NB4 (cell line): ENCODE measurements at regions not wholly inside any gene's neighbourhood (a gene's known extent, or its start where the extent isn't known, plus 50 kb on each side); places are given as distances from the start of the nearest gene placed in this dataset.

Experiments used
- DNase-seq: peaks from one replicate; pipeline ENCODE4 v3.0.0; 2010; ENCODE audit warnings: low read depth
- H3K4me3 ChIP-seq: one replicate; pipeline ENCODE4 v1.5.1; 2011; ENCODE audit warnings: mild to moderate bottlenecking, low read depth, low read length, moderate library complexity
- MAX ChIP-seq: IDR thresholded peaks from 2 replicates; pipeline ENCODE4 v1.6.1; 2011; ENCODE audit warnings: low read depth, low read length
- MYC ChIP-seq: IDR thresholded peaks from 2 replicates; pipeline ENCODE4 v1.6.1; 2011; ENCODE audit warnings: low read depth, low read length
- POLR2A ChIP-seq: IDR thresholded peaks from 2 replicates; pipeline ENCODE4 v1.6.1; 2011; ENCODE audit warnings: mild to moderate bottlenecking; ENCODE audit not compliant: insufficient read length; ENCODE audit errors: extremely low read depth
- TF ChIP-seq, protein P1 (sequence below): IDR thresholded peaks from one replicate; pipeline ENCODE4 v1.5.1; 2012; ENCODE audit warnings: low read depth, low read length

DNA sequence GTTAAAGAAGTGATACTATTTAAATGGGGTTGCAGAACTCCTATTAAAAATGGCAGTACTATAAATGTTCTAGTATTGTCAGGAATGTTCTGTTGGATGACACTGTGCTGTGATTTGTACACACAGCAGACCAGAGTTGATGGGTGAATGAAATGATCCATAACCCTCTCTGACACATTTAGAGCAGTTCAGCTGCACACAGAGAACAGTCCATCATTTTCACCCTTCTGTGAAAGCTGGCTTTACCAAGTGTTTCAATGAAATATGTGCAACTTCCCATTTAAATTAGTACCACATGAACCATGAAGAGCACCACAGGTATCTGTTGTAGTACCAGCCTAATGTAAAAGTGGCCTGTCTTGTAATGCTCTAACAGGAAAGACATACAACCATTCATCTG, 981.4 kb downstream of the TMEM182 start:
- H3K4me3 ChIP-seq = no peak overlapping the region
- DNase-seq = no peak
- TF ChIP-seq, protein P1, sequence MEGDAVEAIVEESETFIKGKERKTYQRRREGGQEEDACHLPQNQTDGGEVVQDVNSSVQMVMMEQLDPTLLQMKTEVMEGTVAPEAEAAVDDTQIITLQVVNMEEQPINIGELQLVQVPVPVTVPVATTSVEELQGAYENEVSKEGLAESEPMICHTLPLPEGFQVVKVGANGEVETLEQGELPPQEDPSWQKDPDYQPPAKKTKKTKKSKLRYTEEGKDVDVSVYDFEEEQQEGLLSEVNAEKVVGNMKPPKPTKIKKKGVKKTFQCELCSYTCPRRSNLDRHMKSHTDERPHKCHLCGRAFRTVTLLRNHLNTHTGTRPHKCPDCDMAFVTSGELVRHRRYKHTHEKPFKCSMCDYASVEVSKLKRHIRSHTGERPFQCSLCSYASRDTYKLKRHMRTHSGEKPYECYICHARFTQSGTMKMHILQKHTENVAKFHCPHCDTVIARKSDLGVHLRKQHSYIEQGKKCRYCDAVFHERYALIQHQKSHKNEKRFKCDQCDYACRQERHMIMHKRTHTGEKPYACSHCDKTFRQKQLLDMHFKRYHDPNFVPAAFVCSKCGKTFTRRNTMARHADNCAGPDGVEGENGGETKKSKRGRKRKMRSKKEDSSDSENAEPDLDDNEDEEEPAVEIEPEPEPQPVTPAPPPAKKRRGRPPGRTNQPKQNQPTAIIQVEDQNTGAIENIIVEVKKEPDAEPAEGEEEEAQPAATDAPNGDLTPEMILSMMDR = no peak

GRCh38 chr2:103754530-103754929, 992.7 kb downstream of the TMEM182 start:
- H3K4me3 ChIP-seq = no peak overlapping the region
- TF ChIP-seq MYC = no peak
- no peak for DNase-seq

DNA sequence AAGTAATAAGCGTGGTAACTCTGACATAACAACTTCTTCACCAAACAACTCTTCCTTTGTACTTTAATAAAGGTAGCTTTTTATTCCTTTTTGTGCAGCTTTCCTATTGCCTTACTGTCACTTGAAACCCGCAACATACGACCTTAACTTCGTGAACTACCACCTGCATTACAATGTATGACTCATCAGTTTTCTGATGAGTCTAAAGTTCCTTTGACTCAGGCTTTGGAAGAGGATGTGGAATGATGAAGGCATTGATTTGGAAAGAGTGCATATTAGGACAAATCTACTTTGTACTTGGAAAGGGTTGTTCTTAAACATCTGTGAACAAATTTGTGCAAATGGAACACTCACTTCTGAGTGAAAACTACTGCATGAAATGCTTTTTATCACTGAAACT, 1012.1 kb downstream of the TMEM182 start:
- DNase-seq = no peak
- TF ChIP-seq POLR2A (no peak), MYC (no peak), MAX (no peak)
- TF ChIP-seq, protein P1 = no peak
- H3K4me3 ChIP-seq = no peak overlapping the region

DNA sequence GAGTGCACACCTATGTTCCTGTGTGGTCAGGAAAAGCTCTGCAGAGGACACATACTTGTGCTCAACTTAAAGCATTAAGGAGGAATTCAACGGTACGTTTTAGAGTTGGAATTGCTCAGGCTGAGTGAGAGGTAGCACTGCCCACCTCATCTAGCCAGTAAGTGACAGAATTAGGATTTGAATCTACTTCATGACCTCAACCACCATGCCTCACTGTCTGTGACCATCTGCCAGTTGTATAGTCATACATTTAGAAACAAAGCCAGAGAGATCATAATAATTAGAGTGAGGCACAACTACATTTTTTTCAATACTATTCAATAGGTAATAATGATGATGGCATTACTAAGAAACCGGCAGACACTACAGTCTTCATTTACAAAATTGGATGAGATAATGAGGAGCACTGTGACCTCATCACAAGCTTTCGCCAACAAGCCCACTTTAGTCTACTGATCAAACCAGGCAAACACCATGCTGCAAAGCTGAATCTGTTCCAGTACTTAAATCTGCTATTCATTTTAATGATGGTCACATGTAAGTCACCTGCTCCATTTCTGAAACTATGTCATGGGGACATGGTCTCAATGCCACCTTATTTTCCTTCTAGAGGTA, 1018.4 kb downstream of the TMEM182 start:
- TF ChIP-seq, protein P1 = no peak
- no peak for TF ChIP-seq MYC
- TF ChIP-seq MAX = no peak
- no peak for TF ChIP-seq POLR2A
- no peak overlapping the region for H3K4me3 ChIP-seq
- no peak for DNase-seq

- no peak for TF ChIP-seq POLR2A
- TF ChIP-seq, protein P1 = no peak
- no peak for TF ChIP-seq MYC
- TF ChIP-seq MAX = no peak
- H3K4me3 ChIP-seq = no peak overlapping the region
- no peak for DNase-seq
These were observed 1019.5 kb downstream of the TMEM182 start for GRCh38 chr2:103781313-103781712.

GRCh38 chr2:103784261-103784660, 1022.4 kb downstream of the TMEM182 start:
- no peak for DNase-seq
- no peak for TF ChIP-seq MAX
- TF ChIP-seq, protein P1 = no peak
- TF ChIP-seq MYC = no peak
- H3K4me3 ChIP-seq = no peak overlapping the region

DNA sequence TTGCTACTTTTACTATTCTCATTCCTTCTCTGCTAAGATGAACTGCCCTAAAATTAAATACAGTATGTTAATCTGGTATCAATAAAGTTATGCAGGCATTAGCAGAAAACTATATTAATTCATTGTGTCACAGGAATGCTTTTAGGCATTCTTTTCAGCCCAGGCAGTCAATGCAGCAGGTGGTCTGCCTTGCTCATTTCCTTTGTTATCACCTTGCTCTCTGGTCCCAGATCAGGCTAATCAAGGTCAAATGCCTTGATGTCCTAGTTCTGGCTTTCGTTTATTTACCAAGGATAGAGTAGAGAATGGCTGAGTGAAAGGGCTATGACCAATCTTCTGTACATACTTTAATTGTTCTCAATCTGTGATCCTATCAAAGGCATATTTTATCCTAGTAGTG, 1023.6 kb downstream of the TMEM182 start:
- H3K4me3 ChIP-seq = no peak overlapping the region
- DNase-seq = no peak
- TF ChIP-seq MYC (no peak), POLR2A (no peak), MAX (no peak)
- TF ChIP-seq, protein P1 = no peak
